ENCODE measurements at regions not wholly inside any gene's neighbourhood (a gene's known extent, or its start where the extent isn't known, plus 50 kb on each side); places are given as distances from the start of the nearest gene placed in this dataset.

DNA sequence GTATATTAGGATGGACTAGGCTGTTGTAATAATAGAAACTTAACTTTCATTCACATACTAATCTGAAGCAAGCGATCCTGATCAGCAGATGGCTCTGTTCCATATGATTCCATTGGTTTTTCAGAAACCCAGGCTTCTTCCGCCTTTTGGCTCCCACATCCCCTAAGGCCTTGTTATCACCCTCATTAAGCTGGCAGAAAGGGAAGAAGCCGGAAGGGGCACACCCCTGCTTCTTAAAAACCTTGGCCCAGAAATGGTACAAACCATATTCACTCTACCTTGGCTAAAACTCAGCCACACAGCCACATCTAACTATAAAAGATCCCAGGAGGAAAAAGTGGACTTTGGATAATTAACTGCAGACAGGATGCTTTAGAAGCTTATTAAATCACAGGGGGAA, 329.2 kb downstream of the PCNX1 start:
- Histone ChIP-seq H2AK9ac (replicated peaks; ENCODE audit: low read depth, low read length, poor library complexity) (no peak overlapping the region), H3K9ac (ENCODE audit: low read depth, low read length) (no peak overlapping the region), H4K91ac (ENCODE audit: insufficient read depth, low read depth, low read length) (no peak overlapping the region), H3K27me3 (ENCODE audit: control insufficient read depth, insufficient read depth, low read length) (no peaks in the 10 kb centered on the region), H2BK15ac (ENCODE audit: low read depth, low read length) (no peak overlapping the region), H3K14ac (replicated peaks; ENCODE audit: low read depth, low read length) (no peak overlapping the region), H3K23ac (ENCODE audit: low read depth, low read length) (no peak overlapping the region), H3K4me1 (ENCODE audit: control insufficient read depth, insufficient read depth, low read length) (peaks cover 4% of the 10 kb centered on the region), H4K20me1 (ENCODE audit: insufficient read depth, low read length) (no peaks in the 10 kb centered on the region), H3K18ac (ENCODE audit: low read depth, low read length) (no peak overlapping the region), H3K27ac (ENCODE audit: insufficient read depth, low read length) (no peak overlapping the region), H3K56ac (ENCODE audit: extremely low read depth, insufficient read depth, low read length) (no peak overlapping the region), H3K4me2 (ENCODE audit: low read depth, low read length) (no peak overlapping the region), H3K4ac (ENCODE audit: low read depth, low read length) (no peak overlapping the region), H4K5ac (ENCODE audit: low read depth, low read length) (no peak overlapping the region), H3K4me3 (ENCODE audit: insufficient read depth, low read depth, low read length) (no peak overlapping the region), H3K9me1 (ENCODE audit: insufficient read depth, low read length) (no peaks in the 10 kb centered on the region; the same call in 1 of the 2 replicates), H3K9me3 (ENCODE audit: control insufficient read depth, insufficient read depth, low read length) (no peaks in the 10 kb centered on the region), H4K8ac (ENCODE audit: low read depth in 2 of 2, low read length in 2 of 2) (no peak overlapping the region), H2AFZ (replicated peaks; ENCODE audit: low read length, poor library complexity) (no peak overlapping the region), H3K79me1 (ENCODE audit: low read depth in 1 of 2, low read length in 2 of 2) (no peaks in the 10 kb centered on the region), H2BK120ac (ENCODE audit: low read depth, low read length) (no peak overlapping the region), H2BK5ac (ENCODE audit: low read depth, low read length, poor library complexity, severe bottlenecking) (no peak overlapping the region), H3K36me3 (ENCODE audit: control insufficient read depth, insufficient read depth, low read length) (no peaks in the 10 kb centered on the region), H2AK5ac (ENCODE audit: low read depth, low read length) (no peak overlapping the region), H2BK20ac (ENCODE audit: low read depth, low read length) (no peak overlapping the region)
- 100% methylated on average over 1 of the region's 3 CpGs; no CpG with 5 or more reads in 1 of the 2 experiments for WGBS, 2 experiments (ENCODE audit: extremely low coverage in 2 of 2, insufficient read length in 1 of 2)
- in situ Hi-C loops (cut with MboI; ENCODE audit: low sequenced_read_pairs) (no loop called here), intact Hi-C loops (cut with micrococcal nuclease) (no loop called here), dilution Hi-C loops (cut with HindIII; ENCODE audit: low sequenced_read_pairs, unreplicated experiment) (no loop called here)
- ChIA-PET CTCF (no interaction called here), POLR2A (ENCODE audit: unreplicated experiment) (no interaction called here)
- ATAC-seq (ENCODE audit: low read depth) (no peak), DNase-seq (no peak)
- TF ChIP-seq, protein P1, sequence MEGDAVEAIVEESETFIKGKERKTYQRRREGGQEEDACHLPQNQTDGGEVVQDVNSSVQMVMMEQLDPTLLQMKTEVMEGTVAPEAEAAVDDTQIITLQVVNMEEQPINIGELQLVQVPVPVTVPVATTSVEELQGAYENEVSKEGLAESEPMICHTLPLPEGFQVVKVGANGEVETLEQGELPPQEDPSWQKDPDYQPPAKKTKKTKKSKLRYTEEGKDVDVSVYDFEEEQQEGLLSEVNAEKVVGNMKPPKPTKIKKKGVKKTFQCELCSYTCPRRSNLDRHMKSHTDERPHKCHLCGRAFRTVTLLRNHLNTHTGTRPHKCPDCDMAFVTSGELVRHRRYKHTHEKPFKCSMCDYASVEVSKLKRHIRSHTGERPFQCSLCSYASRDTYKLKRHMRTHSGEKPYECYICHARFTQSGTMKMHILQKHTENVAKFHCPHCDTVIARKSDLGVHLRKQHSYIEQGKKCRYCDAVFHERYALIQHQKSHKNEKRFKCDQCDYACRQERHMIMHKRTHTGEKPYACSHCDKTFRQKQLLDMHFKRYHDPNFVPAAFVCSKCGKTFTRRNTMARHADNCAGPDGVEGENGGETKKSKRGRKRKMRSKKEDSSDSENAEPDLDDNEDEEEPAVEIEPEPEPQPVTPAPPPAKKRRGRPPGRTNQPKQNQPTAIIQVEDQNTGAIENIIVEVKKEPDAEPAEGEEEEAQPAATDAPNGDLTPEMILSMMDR (conservative IDR thresholded peaks at IDR 0.05; ENCODE audit: low read depth, low read length), result no peak
- TF ChIP-seq RCOR1 (IDR thresholded peaks at IDR 0.05; ENCODE audit: insufficient replicate concordance, low read length) (no peak), CHD1 (IDR thresholded peaks at IDR 0.05; ENCODE audit: low read depth, low read length) (no peak), FOS (IDR thresholded peaks at IDR 0.05; ENCODE audit: low read depth, low read length) (no peak), RFX5 (IDR thresholded peaks at IDR 0.05; ENCODE audit: low read depth, low read length) (no peak), MAZ (IDR thresholded peaks at IDR 0.05; ENCODE audit: borderline replicate concordance, low read depth, low read length) (no peak)
- no TSS peak for BruUV-seq (replicated peaks)
